ENCODE measurements at regions not wholly inside any gene's neighbourhood (a gene's known extent, or its start where the extent isn't known, plus 50 kb on each side); places are given as distances from the start of the nearest gene placed in this dataset.

DNA sequence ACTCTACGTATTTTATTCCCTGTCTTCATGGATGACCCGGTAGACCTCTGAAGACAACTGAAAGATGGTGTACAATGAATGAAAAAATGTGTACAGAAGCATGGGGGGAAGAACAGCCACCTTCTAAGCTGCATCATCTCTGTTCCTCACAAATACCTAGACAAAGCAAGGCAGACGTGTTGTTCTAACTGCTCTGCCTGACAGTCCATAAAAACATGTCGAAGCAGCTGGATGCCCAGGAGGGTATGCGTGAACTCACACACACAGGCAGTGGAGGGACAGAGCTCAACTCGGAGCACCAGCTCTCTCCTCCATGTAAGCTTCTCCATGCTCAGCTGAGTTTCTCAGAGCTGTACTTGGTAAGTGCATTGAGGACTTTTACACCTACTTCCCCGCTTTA lies 327.4 kb downstream of the CTTN start:
- no peak for DNase-seq (ENCODE audit: low spot score)

DNA sequence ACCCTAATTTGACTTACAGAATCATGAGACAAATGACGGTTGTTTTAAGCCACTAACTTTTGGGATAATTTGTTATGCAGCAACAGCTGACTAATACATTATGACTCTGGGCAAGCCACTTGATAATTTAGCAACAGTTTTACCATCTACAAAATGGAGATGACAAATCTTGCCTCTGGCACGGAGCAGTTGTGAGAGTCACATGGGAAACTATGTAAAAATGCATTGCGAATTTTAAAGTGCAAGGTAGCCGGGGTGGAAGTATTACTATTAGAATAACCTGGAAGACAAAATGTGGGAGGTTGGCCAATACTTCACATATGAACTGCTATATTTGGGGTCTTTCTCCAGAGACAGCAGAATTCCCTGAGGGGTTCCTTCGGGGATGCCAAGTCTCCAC lies 328.7 kb downstream of the CTTN start:
- DNase-seq (ENCODE audit: low spot score): no peak

DNA sequence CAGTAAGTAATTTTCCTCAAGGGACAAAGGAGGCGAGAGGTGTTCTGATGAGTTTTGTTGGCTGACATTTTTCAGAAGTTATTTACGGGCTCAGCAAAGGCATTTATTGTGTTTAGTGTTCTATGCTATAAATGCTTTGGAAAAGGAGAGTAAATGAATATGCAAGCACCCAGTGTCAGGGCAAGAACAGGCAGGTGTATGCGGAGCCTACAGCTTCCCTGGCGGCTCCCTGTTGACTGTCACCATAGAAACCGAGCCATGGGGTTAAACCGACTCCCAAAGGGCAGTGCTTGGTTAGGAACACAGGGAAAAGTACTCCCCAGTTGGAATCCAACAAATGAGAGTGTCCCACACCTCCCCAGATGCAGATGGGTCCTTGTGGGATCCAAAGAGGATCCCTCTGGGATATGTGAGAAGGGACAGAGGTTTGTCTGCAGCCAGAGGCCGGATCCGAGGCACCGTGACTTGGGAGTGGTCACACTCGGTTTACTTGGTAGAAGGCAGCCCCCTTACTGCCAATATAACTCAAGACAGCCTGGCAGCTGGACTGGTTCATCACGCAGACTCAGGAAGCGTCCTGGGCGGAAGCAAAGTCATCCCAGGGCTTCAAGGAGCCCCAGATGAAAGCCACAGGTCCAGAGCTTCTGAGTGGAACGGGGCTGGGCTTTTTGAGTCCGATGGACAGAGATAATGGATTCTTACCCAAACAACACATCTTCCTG lies 329.7 kb downstream of the CTTN start:
- no peak for DNase-seq (ENCODE audit: low spot score)

DNA sequence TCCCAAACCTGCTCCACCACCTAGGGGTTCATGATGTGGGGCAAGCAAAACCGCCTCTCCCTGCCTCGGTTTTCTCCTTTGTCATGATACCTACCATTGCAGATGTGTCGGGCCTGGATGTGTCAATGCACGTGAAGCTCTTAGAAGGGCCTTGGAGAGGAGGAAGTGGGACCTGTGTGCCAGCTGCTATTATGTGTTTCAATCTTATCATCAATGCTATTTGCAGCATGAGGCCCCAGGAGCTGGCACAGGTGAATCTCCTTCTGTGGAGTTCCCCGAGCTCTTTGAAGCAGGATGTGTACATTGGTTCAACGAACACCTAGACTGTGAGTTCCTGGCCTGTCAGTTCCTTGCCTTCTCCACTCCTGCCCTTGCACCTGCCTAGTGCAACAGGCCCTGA lies 331.6 kb downstream of the CTTN start:
- DNase-seq (ENCODE audit: low spot score): no peak

DNA sequence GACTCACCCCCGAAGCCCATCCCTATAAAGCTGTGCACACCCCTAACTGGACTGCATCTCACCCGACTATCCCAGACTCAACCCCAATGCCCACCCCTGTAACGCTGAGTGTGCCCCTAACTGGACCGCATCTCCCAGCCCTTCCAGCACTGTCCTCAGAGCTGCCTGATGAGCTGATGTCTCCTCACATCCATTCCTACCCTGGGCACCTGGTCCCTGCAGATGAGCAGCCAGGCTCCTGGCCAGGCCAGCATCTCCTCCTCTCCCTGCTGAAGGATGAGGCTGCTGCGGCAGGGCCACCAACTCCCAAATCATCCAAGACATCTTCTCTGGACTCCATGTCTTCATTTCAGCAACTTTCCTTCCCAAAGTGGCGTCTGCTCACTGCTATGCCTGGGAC lies 332.1 kb downstream of the CTTN start:
- DNase-seq (ENCODE audit: low spot score): no peak

DNA sequence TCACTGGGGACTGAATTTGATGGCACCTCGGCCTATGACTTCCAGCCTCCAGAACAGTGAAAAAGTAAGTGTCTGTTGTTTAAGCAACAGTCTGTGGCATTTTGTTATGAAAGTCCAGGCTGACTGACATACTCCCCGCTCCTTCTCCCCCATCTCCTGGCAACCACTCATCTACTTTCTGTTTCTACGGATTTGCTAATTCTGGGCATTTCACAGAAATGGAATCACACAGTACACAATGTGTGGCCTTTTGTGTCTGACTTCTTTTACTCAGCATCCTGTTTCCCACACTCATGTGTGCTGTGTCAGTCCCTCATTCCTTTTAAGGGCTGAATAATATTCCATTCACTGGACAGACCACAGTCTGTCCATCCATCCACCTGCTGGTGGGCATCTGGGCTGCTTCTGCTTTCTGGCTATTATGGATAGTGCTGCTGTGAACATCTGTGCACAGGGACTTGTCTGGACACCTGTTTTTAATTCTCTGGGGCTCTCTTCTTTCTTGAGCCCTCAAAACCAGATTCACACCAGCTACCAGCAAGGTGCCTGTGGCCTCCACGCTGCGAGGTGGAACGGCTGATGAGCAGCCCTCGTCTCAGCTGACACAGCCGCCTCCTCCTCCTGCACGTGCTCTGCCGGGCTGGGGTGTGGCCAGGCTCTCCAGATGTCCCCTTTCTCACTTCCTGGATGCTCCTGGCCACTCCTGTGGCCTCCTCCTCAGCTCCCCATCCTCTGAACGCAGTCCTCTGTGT lies 333.1 kb downstream of the CTTN start:
- no peak for DNase-seq (ENCODE audit: low spot score)

DNA sequence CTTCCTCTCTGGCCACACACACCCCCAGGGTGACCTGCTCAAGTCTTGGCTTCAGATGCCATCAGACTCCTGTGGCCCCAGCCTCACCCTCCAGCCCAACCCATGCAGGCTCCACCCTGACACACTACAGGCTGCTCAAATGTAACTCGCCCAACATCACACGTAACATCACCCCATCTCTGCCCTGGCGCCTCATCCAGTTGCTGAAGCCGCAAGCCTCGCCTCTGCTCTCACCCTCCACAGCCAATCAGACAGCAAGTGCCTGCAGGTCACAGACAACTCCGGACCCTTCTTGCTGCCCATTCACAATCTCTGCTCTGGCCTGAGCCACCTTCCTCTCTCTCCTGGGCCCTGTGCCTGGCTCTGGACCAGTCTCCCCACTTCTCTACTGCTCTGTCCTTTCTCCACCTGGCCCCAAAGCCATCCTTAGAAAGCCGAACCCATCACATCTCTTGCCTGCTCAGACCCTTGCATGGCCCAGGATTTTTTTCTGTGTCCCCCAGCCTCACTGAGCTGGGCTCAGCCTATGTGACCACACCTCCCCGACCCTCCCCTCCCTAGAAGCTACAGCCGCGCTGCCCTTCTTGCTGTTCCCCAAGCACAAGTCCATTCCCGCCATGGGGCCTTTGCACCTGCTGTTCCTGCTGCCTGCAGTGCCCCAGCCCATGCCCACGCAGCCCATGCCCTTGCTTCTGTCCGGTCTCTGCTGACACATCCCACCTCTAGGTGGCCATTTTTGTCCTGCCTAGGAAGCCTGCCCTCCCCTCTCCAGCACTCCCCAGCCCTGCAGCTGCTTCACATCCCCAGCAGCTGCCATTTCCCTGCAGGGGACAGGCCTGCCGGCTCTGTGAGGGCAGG lies 333.9 kb downstream of the CTTN start:
- no peak for DNase-seq (ENCODE audit: low spot score)

DNA sequence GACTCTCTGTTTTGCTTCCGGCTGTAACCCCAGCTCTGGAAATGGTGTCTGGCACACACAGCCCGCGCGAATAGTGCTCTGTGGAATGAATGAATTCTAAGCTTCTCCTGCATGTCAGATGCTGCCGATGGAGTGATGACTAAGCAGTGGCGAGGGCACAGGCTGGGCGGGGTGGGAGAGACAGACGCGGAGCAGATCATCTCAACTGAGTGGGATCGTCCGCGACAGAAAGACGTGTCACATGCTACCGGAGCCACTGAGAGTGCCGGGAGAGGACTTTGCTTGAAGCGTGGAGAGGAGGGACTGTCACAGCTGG lies 334.5 kb downstream of the CTTN start:
- DNase-seq (ENCODE audit: low spot score): no peak

DNA sequence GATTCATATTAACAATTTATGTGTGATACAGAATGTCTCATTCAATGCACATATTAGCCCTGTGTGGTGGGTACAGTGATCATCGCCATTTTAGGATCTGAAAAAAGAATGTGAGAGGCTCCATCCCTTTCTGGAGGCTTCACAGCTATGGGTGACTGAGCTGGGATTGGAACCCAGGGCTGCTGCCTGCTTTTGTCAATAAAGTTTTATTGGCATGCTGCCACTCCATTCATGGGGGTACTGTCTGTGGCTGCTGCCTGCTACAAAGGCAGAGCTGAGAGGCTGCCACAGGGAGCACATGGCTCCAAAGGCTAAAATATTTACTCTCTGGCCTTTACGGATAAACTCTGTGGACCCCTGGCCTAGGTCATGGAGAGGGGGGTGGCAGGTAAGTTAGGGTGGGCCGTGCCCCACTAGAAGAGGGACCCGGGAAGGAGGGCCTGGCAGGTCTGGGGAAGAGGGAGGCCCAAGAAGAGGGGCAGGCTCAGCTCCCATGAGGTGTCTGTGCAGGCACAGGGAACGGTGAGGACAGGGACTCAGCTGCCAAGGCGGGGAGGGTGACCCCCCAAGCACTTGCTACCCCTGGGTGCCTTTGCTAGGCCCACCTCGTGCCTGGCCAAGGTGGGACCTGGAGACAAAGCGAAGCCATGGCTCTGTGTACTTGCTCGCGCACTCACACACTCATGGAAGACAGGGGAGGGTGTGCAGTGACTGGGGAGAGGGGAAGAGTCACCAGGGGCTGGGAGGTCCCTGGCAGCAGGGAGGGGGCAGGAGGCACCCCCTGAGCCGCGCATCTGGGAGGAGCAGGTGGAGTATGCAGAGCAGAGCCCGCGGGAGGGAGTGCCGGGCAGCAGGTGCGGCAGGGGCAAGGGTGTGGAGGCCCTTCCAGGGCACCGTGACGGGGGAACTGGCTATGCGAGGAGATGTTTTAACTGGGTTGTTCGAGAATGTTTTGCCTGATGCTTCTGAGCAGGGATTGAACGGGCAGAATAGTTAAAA lies 335.3 kb downstream of the CTTN start:
- no peak for DNase-seq (ENCODE audit: low spot score)

DNA sequence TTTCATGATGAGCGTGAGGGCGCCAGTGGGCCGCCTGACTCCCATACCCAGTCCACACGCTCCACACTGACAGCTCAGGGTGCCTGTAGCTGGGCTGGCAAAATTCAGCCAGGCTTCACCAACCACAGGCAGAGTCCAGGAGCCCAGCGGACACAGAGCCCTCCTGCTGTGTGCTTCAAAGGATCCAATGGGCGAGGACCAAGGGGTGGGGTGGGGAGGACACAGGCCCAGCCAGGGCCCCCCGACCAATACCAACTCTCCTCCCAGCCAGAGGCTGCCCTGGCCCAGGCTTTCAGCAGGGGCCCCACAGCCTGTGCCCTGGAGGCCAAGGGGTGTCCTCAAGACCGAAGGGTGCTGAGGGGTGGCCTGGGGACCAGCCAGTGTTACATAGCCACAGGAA lies 336.1 kb downstream of the CTTN start:
- DNase-seq (ENCODE audit: low spot score): no peak

DNA sequence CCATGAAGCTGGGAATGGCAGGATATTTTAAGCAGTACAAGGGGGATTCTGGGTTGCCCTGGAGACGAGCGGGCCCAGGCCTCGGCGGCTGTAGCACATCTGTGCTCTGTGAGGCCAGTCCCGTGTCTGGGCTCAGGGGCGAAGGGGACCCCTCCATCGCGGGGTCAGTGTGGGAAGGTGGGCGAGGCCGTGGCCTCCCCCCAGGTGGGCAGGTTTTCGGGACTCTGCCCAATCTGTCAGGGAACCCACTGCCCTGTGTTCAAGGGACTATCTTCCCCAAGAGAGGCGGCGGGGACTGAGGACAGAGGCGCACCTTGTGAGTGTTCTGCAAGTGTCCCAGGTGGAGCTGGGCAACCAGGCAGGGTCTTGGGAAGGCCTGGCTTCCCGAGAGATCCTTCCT lies 336.6 kb downstream of the CTTN start:
- no peak for DNase-seq (ENCODE audit: low spot score)

DNA sequence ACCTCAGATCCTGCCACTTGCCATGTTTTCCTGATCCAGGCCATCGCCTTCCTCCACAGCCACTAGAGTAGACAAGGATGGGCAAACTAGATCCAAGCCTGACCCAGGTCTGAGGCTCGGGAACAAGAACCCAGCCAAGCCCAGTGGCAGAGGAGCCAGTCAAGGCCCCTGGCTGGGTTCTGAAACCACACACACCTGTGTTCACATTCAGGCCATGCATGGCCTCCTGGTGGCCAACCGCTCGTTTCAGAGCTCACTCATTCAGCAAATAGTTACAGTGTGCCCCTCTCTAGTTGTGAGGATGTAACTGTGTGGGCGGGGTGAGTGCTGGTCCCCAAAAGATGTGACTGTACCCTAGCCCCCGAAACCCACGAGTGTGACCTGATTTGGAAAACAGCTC lies 337.6 kb downstream of the CTTN start:
- no peak for DNase-seq (ENCODE audit: low spot score)

DNA sequence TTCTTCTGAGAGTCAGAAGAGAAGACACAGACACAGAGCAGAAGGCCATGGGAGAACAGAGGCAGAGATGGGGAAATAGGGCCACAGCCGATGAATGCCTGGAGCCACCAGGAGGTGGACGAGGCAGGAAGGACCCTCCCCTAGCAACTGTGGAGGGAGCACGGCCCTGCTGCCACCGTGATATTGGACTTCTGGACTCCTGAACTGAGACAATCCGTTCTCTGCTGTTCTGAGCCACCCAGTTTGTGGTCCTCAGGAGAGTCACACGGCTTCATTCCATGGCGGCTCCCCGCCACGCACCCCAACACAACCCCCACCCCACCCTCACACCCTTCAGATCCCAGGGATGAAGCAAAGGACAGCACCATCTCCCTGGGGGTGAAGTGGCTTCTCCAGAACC lies 338.1 kb downstream of the CTTN start:
- no peak for DNase-seq (ENCODE audit: low spot score)

DNA sequence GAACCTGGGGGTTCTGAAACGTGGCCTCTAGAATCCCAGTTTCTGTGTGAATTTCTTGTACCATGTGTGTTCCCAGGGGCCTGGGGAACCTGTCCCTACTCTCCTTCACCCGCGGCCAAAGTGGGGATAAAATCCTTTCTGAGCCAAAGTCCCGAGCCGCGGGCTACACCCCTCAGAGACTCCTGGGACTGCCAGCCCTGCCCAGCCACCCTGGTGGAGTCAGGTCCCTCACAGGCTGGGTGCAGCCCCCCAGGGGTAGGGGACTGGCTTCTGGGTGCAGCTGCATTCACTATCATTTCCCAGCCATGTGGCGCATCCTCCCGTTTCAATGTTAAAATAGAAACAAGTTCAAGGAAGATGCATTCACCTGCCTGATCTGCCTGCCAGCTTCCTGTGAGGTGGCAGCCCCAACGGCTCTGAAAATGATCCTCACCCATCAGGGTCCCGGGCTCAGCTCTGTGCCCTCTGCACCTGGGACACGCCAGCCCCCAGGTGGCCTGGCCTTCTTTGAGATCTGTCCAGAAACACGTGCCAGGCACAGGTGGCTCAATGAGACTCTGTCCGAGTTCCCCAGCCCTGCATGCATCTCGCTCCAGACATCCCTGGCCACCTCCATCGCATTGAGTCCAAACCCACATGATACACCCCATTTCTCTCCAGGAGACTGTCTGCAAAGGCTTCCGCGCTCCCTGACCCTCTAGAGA lies 338.8 kb downstream of the CTTN start:
- no peak for DNase-seq (ENCODE audit: low spot score)

DNA sequence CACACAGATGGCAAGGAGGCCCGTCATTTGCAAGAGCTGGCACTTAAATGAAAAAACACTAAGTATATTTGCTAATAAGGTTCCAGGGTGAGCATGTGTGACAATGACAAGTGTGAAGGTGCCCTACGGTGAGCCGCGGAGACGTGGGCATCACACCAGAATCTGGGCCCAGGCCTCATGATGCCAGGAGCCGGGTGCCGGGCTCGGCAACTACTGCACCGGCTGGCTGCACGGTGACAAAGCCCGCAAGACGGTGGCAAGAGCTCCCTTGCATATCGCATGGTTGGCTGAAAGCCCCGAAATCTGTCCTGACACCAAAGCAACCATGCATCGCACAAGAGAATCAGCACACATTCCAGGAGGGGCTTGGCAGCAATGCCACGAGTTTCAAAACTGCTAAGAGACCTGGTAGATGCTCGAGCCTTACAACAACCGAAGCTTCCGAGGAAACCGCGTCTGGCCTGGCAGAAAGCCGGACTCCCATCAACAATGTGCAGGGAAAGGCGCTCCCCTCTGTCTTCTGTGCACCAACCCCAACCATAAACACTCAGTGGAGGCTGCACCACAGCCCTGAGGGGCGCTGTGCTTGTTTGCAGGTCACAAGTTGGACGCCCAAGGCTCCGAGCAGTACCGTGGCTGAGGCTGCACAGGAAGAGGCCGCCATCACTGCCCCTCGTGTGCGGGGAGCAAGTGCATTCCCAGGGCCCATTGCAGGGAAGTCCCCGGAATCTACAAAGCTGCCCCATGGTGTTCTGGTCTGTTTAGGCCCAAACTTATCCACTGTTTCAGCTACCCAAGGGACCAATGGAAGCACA lies 339.7 kb downstream of the CTTN start:
- DNase-seq (ENCODE audit: low spot score): no peak

DNA sequence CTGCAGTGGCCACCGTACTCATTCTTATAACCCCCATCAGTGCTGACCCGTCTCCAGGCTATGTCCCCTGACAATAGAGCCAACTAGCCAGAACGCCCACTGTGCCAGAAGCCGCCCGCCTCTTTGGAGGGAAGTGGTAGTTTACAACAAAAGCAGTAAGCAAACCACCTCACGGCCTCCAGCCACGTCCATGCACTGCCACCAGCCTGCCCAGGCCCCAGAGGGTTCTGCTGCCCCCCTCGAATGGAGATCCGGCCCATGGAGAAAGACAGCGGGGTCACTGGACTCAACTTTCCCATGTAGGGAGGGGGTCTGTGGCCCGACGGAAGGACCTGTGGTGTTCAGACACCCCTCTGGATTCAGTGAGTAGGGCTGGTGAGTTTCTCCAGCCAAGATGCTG lies 340.3 kb downstream of the CTTN start:
- no peak for DNase-seq (ENCODE audit: low spot score)

DNA sequence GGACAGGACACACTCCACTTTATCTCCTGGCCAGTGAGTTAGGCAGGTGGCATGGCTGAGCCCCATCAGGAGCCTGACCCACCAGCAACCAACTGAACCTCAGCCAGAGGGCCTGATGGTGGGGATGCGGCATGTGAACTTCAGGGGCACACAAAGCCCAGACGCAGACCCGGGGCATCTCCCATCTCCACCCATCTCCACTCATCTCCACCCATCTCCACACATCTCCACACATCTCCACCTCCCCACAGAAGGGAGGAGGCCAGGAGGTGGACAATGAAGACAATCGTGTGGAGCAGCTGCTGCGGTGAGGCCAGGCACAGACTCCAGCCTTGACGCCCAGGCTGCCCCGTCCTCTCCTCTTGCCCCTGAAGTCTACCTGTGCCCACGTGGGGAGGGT lies 340.8 kb downstream of the CTTN start:
- no peak for DNase-seq (ENCODE audit: low spot score)

DNA sequence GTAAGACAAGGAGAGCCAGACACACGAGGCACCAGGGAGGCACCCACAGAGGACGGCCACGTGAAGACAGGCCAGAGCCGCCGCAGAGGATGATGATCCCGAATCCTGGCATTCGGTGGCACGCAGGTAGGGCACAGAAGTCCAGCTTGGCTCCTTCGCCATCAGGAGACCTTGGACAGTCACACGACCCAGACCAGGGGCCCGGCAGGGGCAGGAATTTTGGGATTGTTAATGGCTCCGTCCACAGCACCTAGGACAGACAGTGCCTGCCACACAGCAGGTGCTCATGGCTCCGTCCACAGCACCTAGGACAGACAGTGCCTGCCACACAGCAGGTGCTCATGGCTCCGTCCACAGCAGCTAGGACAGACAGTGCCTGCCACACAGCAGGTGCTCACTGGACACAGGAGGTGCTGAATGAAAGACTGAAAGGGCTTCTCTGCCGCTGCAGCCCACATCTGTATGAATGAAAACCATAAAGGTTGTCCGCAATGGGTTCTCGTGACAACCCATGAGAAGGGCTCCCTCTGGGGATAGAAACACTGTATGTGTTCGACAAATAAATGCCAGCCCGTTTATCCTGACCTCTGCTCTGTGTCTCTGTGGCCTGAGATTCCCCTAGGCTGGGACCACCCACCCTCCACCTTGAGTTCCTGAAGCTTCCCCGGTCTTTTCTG lies 341.6 kb downstream of the CTTN start:
- no peak for DNase-seq (ENCODE audit: low spot score)

DNA sequence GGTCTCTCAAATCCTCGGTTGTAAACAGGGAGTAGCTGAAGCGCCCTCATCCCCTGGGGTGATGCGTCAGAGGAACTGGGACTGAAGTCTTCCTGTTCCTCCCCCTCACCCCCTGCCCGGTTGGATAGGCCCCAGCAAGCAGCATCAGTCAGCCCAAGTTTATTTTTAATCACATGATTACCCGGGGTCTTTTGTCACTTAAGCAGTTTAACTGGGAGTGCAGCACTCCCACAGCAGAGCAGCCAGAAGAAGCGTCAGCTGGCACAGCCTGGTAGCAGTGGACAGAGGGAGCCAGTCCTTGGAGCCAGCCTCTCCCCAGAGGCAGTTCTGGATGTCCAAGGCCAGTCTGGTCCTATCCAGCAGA lies 342.1 kb downstream of the CTTN start:
- no peak for DNase-seq (ENCODE audit: low spot score)

DNA sequence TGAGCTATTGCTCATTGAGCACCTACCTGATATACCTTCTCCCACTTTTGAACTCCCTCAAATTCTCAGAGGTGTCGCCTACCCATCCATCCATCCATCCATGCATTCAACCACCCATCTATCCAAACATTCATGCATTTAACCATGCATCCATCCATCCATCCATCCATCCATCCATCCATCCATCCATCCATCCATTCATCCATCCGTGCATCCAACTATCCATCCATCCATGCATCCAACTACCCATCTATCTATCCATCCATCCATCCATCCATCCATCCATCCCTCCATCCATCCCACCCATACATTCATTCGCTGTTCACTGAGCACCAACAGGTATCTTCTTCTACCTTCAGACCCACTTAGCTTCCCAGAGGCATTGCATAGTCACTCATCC lies 342.8 kb downstream of the CTTN start:
- DNase-seq (ENCODE audit: low spot score): no peak

Measured in mucosa of gallbladder (tissue), 1 donor.